ENCODE measurements at regions not wholly inside any gene's neighbourhood (a gene's known extent, or its start where the extent isn't known, plus 50 kb on each side); places are given as distances from the start of the nearest gene placed in this dataset.

DNA sequence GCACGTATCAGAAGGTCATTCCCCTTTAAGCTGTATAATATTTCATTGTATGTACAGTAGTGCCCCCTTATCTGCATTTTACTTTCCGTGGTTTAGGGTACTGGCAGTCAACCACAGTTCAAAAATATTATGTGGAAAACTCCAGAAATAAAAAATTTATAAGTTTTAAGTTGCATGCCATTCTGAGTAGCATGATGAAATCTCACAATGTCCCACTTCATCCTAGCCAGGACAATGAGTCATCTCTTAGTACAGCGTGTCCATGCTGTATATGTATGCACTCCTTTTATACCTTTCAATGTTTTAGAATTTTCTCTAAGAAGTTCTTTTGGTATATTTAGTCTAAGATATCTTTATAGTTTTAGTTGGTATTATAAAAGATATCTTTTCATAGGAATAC lies 115.0 kb upstream of the HAND1 start:
- in situ Hi-C loops (cut with HindIII; ENCODE audit: low pct_unique_long_range_greater_than_20kb, low sequenced_read_pairs), result no loop called here
- BruUV-seq (replicated peaks), result no TSS peak
- POLR2A ChIA-PET, result no interaction called here

DNA sequence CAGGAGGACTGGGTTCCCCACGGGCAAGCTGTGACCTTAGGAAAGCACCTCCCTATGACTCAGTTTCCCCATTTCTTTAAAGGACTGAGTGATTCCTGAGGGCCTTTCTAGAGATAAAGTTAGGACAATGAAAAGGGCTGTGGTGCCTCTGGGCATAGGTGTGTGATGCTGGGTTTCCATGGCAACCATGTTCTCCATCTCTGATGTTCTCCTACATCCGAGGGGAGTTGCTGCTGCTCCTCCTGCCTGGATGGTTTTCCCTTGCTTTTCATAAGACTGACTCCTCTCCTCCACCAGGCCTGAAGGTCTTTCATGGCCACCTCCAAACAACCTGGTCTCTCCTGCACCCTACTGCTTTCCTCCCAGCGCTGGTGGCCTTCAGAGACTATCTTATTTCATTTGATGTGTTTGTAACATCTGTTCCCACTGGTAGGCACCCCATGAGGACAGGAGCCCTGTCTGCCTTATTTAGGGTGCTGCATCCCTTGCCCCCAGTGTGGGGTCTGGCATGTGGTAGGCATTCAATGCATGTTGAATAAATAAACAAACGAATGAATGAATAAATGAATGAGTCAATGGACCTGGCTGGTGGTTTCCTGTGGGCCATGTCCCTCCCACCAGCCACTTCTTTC lies 112.2 kb upstream of the HAND1 start:
- BruUV-seq (replicated peaks), result no TSS peak
- no peaks in the 10 kb centered on the region for H3K4me1 ChIP-seq (ENCODE audit: control insufficient read depth, insufficient read depth, low read length)
- in situ Hi-C loops (cut with HindIII; ENCODE audit: low pct_unique_long_range_greater_than_20kb, low sequenced_read_pairs), result no loop called here
- H3K27me3 ChIP-seq (ENCODE audit: control insufficient read depth, insufficient read depth, low read length), result peaks cover 2% of the 10 kb centered on the region; the same call in 1 of the 2 replicates
- TF ChIP-seq TCF7L2 (IDR thresholded peaks at IDR 0.05; ENCODE audit: low read depth, low read length) (no peak), SIN3A (IDR thresholded peaks at IDR 0.05; ENCODE audit: borderline replicate concordance, insufficient read depth, low read depth, low read length) (no peak), POLR2AphosphoS5 (IDR thresholded peaks at IDR 0.05; ENCODE audit: low read depth, low read length) (no peak)
- TF ChIP-seq, protein P1, sequence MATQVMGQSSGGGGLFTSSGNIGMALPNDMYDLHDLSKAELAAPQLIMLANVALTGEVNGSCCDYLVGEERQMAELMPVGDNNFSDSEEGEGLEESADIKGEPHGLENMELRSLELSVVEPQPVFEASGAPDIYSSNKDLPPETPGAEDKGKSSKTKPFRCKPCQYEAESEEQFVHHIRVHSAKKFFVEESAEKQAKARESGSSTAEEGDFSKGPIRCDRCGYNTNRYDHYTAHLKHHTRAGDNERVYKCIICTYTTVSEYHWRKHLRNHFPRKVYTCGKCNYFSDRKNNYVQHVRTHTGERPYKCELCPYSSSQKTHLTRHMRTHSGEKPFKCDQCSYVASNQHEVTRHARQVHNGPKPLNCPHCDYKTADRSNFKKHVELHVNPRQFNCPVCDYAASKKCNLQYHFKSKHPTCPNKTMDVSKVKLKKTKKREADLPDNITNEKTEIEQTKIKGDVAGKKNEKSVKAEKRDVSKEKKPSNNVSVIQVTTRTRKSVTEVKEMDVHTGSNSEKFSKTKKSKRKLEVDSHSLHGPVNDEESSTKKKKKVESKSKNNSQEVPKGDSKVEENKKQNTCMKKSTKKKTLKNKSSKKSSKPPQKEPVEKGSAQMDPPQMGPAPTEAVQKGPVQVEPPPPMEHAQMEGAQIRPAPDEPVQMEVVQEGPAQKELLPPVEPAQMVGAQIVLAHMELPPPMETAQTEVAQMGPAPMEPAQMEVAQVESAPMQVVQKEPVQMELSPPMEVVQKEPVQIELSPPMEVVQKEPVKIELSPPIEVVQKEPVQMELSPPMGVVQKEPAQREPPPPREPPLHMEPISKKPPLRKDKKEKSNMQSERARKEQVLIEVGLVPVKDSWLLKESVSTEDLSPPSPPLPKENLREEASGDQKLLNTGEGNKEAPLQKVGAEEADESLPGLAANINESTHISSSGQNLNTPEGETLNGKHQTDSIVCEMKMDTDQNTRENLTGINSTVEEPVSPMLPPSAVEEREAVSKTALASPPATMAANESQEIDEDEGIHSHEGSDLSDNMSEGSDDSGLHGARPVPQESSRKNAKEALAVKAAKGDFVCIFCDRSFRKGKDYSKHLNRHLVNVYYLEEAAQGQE (IDR thresholded peaks at IDR 0.05; ENCODE audit: insufficient read depth in 1 of 2, low read depth in 2 of 2, low read length in 1 of 2), result no peak
- TF ChIP-seq, protein P2, sequence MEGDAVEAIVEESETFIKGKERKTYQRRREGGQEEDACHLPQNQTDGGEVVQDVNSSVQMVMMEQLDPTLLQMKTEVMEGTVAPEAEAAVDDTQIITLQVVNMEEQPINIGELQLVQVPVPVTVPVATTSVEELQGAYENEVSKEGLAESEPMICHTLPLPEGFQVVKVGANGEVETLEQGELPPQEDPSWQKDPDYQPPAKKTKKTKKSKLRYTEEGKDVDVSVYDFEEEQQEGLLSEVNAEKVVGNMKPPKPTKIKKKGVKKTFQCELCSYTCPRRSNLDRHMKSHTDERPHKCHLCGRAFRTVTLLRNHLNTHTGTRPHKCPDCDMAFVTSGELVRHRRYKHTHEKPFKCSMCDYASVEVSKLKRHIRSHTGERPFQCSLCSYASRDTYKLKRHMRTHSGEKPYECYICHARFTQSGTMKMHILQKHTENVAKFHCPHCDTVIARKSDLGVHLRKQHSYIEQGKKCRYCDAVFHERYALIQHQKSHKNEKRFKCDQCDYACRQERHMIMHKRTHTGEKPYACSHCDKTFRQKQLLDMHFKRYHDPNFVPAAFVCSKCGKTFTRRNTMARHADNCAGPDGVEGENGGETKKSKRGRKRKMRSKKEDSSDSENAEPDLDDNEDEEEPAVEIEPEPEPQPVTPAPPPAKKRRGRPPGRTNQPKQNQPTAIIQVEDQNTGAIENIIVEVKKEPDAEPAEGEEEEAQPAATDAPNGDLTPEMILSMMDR (IDR thresholded peaks at IDR 0.05), result no peak
- DNase-seq (ENCODE audit: low read depth, low spot score), result no peak
- POLR2A ChIA-PET, result no interaction called here
- CTCF ChIA-PET, result no interaction called here
- intact Hi-C loops (cut with micrococcal nuclease; ENCODE audit: unreplicated experiment), result no loop called here
- H3K36me3 ChIP-seq (ENCODE audit: control insufficient read depth, insufficient read depth, low read length), result no peaks in the 10 kb centered on the region
- no peak; the same call in 1 of the 2 replicates for ATAC-seq
- no peaks in the 10 kb centered on the region for H3K9me3 ChIP-seq (ENCODE audit: control insufficient read depth, insufficient read depth, low read depth, low read length)
- H3K27ac ChIP-seq (ENCODE audit: low read length), result no peak overlapping the region
- no peak overlapping the region for H3K4me3 ChIP-seq (ENCODE audit: low read depth in 2 of 2, low read length in 2 of 2)

More for the DNA sequence above, 115.0 kb upstream of the HAND1 start:
- CTCF ChIA-PET, result no interaction called here
- no peak overlapping the region for H3K27ac ChIP-seq (ENCODE audit: low read length)
- no peak for DNase-seq (ENCODE audit: low read depth, low spot score)
- H3K4me3 ChIP-seq (ENCODE audit: low read depth in 2 of 2, low read length in 2 of 2), result no peak overlapping the region
- intact Hi-C loops (cut with micrococcal nuclease; ENCODE audit: unreplicated experiment), result no loop called here
- no peaks in the 10 kb centered on the region for H3K4me1 ChIP-seq (ENCODE audit: control insufficient read depth, insufficient read depth, low read length)
- TF ChIP-seq, protein P1 (IDR thresholded peaks at IDR 0.05; ENCODE audit: insufficient read depth in 1 of 2, low read depth in 2 of 2, low read length in 1 of 2), result no peak
- TF ChIP-seq SIN3A (IDR thresholded peaks at IDR 0.05; ENCODE audit: borderline replicate concordance, insufficient read depth, low read depth, low read length) (no peak), POLR2AphosphoS5 (IDR thresholded peaks at IDR 0.05; ENCODE audit: low read depth, low read length) (no peak), TCF7L2 (IDR thresholded peaks at IDR 0.05; ENCODE audit: low read depth, low read length) (no peak)
- TF ChIP-seq, protein P2 (IDR thresholded peaks at IDR 0.05), result no peak
- no peaks in the 10 kb centered on the region for H3K9me3 ChIP-seq (ENCODE audit: control insufficient read depth, insufficient read depth, low read depth, low read length)
- H3K27me3 ChIP-seq (ENCODE audit: control insufficient read depth, insufficient read depth, low read length), result peaks cover 2% of the 10 kb centered on the region; the same call in 1 of the 2 replicates
- H3K36me3 ChIP-seq (ENCODE audit: control insufficient read depth, insufficient read depth, low read length), result no peaks in the 10 kb centered on the region
- ATAC-seq, result no peak
